Endodermal cell (in vitro differentiated cells): ENCODE measurements at regions not wholly inside any gene's neighbourhood (a gene's known extent, or its start where the extent isn't known, plus 50 kb on each side); places are given as distances from the start of the nearest gene placed in this dataset.

Source experiments
- DNase-seq: peaks from one replicate; pipeline ENCODE4 v3.0.0-alpha.2; 2017
- H3K27ac ChIP-seq: 2 replicates; pipeline ENCODE4 v1.5.1; 2013; ENCODE audit warnings: mild to moderate bottlenecking, low read depth, low read length, moderate library complexity
- H3K27me3 ChIP-seq: 2 replicates; pipeline ENCODE4 v1.6.1; 2013; ENCODE audit warnings: mild to moderate bottlenecking, low read length, moderate library complexity; ENCODE audit not compliant: insufficient read depth, control insufficient read depth, poor library complexity, severe bottlenecking
- H3K36me3 ChIP-seq: 2 replicates; pipeline ENCODE4 v1.7.0; 2013; ENCODE audit warnings: mild to moderate bottlenecking, low read length, moderate library complexity; ENCODE audit not compliant: control insufficient read depth, insufficient read depth
- H3K4me1 ChIP-seq: one replicate; pipeline ENCODE4 v1.7.0; 2013; ENCODE audit warnings: low read length; ENCODE audit not compliant: control insufficient read depth, insufficient read depth
- H3K4me3 ChIP-seq: 2 replicates; pipeline ENCODE4 v1.5.1; 2013; ENCODE audit warnings: mild to moderate bottlenecking, low read length, moderate library complexity
- H3K9ac ChIP-seq: 2 replicates; pipeline ENCODE4 v1.6.1; 2013; ENCODE audit warnings: mild to moderate bottlenecking, low read length, moderate library complexity; ENCODE audit not compliant: poor library complexity, severe bottlenecking; ENCODE audit errors: extremely low read depth
- H3K9me3 ChIP-seq: 2 replicates; pipeline ENCODE4 v1.6.1; 2013; ENCODE audit warnings: mild to moderate bottlenecking, low read length, moderate library complexity; ENCODE audit not compliant: control insufficient read depth
- H3K27ac Mint-ChIP-seq: 2 replicates; pipeline ENCODE4 v1.8.0; 2020; ENCODE audit warnings: mixed read lengths
- H3K27me3 Mint-ChIP-seq: 2 replicates; pipeline ENCODE4 v1.8.0; 2021; ENCODE audit warnings: mild to moderate bottlenecking, mixed read lengths; ENCODE audit not compliant: insufficient read depth
- H3K36me3 Mint-ChIP-seq: 2 replicates; pipeline ENCODE4 v1.8.0; 2020; ENCODE audit warnings: low read depth, mixed read lengths
- H3K4me1 Mint-ChIP-seq: 2 replicates; pipeline ENCODE4 v1.8.0; 2020; ENCODE audit warnings: mixed read lengths
- H3K4me3 Mint-ChIP-seq: 2 replicates; pipeline ENCODE4 v1.8.0; 2020; ENCODE audit warnings: mild to moderate bottlenecking, moderate library complexity, mixed read lengths
- H3K9me3 Mint-ChIP-seq: 2 replicates; pipeline ENCODE4 v1.8.0; 2020; ENCODE audit warnings: mild to moderate bottlenecking, mixed read lengths
- WGBS, 2 experiments: methylation state at CpG; one replicate each; pipeline versions ENCODE4 v1.1.5 to v1.1.7; 2013; ENCODE audit warnings: missing lambda C conversion rate in 2 of 2, mixed read lengths in 1 of 2; ENCODE audit not compliant: insufficient coverage in 1 of 2, insufficient read length in 1 of 2; 5-methylcytosine and 5-hydroxymethylcytosine counted together
- TF ChIP-seq, protein P1 (sequence below): fragments of 200-600 bp; sonication (generic); conservative IDR thresholded peaks from 2 replicates; pipeline ENCODE4 v1.5.0; 2021; ENCODE audit warnings: antibody characterized with exemption, mild to moderate bottlenecking

DNA sequence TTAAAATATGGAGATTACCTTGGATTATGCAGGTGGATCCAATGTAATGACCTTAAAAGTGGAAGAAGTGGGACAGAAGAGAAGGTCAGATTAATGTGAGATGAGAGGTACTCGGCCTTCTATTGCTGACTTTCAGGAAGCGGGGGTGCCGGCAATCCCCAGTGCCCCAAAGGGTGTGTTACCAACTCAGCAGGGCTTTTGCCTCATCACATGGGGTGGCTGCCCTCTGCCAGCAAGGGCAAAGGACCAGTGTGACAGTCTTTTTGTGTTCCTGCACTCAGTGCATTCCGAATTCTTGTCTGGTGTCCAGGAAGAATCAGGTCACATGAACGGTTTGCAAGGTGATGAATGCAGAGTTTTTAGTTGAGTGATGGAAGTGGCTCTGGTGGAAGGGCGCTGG lies 624.2 kb downstream of the COL12A1 start:
- no peak overlapping the region for H3K4me3 Mint-ChIP-seq
- no peak overlapping the region for H3K27ac ChIP-seq
- H3K27ac Mint-ChIP-seq: no peak overlapping the region
- no peaks in the 10 kb centered on the region for H3K4me1 ChIP-seq
- H3K27me3 ChIP-seq: no peaks in the 10 kb centered on the region
- TF ChIP-seq, protein P1, sequence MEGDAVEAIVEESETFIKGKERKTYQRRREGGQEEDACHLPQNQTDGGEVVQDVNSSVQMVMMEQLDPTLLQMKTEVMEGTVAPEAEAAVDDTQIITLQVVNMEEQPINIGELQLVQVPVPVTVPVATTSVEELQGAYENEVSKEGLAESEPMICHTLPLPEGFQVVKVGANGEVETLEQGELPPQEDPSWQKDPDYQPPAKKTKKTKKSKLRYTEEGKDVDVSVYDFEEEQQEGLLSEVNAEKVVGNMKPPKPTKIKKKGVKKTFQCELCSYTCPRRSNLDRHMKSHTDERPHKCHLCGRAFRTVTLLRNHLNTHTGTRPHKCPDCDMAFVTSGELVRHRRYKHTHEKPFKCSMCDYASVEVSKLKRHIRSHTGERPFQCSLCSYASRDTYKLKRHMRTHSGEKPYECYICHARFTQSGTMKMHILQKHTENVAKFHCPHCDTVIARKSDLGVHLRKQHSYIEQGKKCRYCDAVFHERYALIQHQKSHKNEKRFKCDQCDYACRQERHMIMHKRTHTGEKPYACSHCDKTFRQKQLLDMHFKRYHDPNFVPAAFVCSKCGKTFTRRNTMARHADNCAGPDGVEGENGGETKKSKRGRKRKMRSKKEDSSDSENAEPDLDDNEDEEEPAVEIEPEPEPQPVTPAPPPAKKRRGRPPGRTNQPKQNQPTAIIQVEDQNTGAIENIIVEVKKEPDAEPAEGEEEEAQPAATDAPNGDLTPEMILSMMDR: no peak
- no peaks in the 10 kb centered on the region for H3K9me3 ChIP-seq
- H3K27me3 Mint-ChIP-seq: no peaks in the 10 kb centered on the region
- H3K36me3 ChIP-seq: no peaks in the 10 kb centered on the region
- H3K36me3 Mint-ChIP-seq: no peaks in the 10 kb centered on the region
- no peak overlapping the region for H3K9ac ChIP-seq
- WGBS, 2 experiments: 84 to 87% methylated on average over 3 to 6 of the region's 6 CpGs
- H3K9me3 Mint-ChIP-seq: no peaks in the 10 kb centered on the region
- no peak overlapping the region for H3K4me3 ChIP-seq
- H3K4me1 Mint-ChIP-seq: no peaks in the 10 kb centered on the region
- no peak for DNase-seq

DNA sequence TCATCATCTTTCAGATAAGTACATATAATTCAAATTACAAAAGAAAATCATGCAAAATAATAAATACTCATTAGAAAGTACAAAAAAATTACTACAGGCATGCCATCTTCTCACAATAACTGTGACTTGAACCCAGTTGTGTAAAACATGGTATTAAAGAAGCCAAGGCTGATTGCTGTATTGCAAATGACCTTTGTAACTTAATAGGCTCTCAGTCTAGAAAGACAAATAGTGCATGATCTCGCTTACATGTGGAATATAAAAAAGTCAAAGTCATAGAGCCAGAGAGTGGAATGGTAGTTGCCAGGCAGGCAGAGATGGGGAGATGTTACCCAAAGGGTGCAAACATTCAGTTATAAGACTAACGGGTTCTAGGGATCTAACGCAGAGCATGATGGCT lies 626.1 kb downstream of the COL12A1 start:
- H3K4me1 ChIP-seq: no peaks in the 10 kb centered on the region
- H3K4me1 Mint-ChIP-seq: no peaks in the 10 kb centered on the region
- no peak overlapping the region for H3K4me3 Mint-ChIP-seq
- TF ChIP-seq, protein P1: no peak
- H3K27ac Mint-ChIP-seq: no peak overlapping the region
- no peaks in the 10 kb centered on the region for H3K27me3 ChIP-seq
- no peaks in the 10 kb centered on the region for H3K9me3 ChIP-seq
- 86 to 87% methylated on average over 1 to 3 of the region's 3 CpGs for WGBS, 2 experiments
- H3K27me3 Mint-ChIP-seq: no peaks in the 10 kb centered on the region
- no peaks in the 10 kb centered on the region for H3K36me3 Mint-ChIP-seq
- no peak overlapping the region for H3K4me3 ChIP-seq
- no peak overlapping the region for H3K27ac ChIP-seq
- H3K9ac ChIP-seq: no peak overlapping the region
- no peaks in the 10 kb centered on the region for H3K9me3 Mint-ChIP-seq
- H3K36me3 ChIP-seq: no peaks in the 10 kb centered on the region
- DNase-seq: no peak

DNA sequence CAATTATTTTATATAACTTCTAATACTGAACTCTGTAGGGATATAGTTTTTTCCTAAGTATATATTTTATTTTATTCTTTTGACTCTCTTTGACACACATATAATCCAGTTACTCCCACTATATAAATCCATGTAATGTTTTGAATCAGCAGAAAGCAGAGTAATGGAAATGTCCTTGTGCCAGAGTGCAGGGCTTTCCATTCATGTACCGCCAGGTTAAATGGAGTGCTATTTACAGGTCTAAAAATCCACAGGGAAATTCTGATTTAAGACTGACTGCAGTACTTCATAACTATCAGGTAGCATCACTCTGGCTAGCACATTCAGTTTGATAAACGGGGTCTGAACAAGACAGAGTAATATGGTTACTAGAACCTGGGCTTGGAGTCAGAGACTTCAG lies 626.8 kb downstream of the COL12A1 start:
- DNase-seq: no peak
- H3K36me3 ChIP-seq: no peaks in the 10 kb centered on the region
- Mint-ChIP-seq H3K4me3 (no peak overlapping the region), H3K36me3 (no peaks in the 10 kb centered on the region), H3K9me3 (no peaks in the 10 kb centered on the region), H3K27ac (no peak overlapping the region), H3K4me1 (no peaks in the 10 kb centered on the region), H3K27me3 (no peaks in the 10 kb centered on the region)
- no peaks in the 10 kb centered on the region for H3K27me3 ChIP-seq
- no peaks in the 10 kb centered on the region for H3K9me3 ChIP-seq
- no peak overlapping the region for H3K27ac ChIP-seq
- 90 to 95% methylated on average over 2 of the region's 2 CpGs for WGBS, 2 experiments
- no peak overlapping the region for H3K4me3 ChIP-seq
- H3K4me1 ChIP-seq: no peaks in the 10 kb centered on the region
- H3K9ac ChIP-seq: no peak overlapping the region
- TF ChIP-seq, protein P1: no peak
